Parathyroid adenoma (tissue), 2 donors: ENCODE measurements at regions not wholly inside any gene's neighbourhood (a gene's known extent, or its start where the extent isn't known, plus 50 kb on each side); places are given as distances from the start of the nearest gene placed in this dataset.

Source experiments
- H2AFZ ChIP-seq: fragments of 300-600 bp; sonication (generic); one replicate; pipeline ENCODE4 v1.7.0; 2017; ENCODE audit warnings: antibody characterized with exemption, mild to moderate bottlenecking
- H3K27ac ChIP-seq: fragments of 300-600 bp; sonication (generic); one replicate; pipeline ENCODE4 v1.7.0; 2017
- H3K27me3 ChIP-seq: fragments of 300-600 bp; sonication (generic); one replicate; pipeline ENCODE4 v1.7.0; 2017; ENCODE audit warnings: low read length; ENCODE audit not compliant: control insufficient read depth, insufficient read depth
- H3K36me3 ChIP-seq: fragments of 300-600 bp; sonication (generic); one replicate; pipeline ENCODE4 v1.7.0; 2017; ENCODE audit warnings: low read length; ENCODE audit not compliant: control insufficient read depth, insufficient read depth
- H3K4me1 ChIP-seq: fragments of 300-600 bp; sonication (generic); one replicate; pipeline ENCODE4 v1.7.0; 2017; ENCODE audit warnings: control low read depth
- H3K4me2 ChIP-seq: fragments of 300-600 bp; sonication (generic); one replicate; pipeline ENCODE4 v1.7.0; 2017; ENCODE audit warnings: low read length
- H3K4me3 ChIP-seq: fragments of 300-600 bp; sonication (generic); one replicate; pipeline ENCODE4 v1.7.0; 2017; ENCODE audit warnings: low read depth, low read length
- H3K79me2 ChIP-seq: fragments of 300-600 bp; sonication (generic); one replicate; pipeline ENCODE4 v1.7.0; 2017; ENCODE audit warnings: control low read depth
- H3K9ac ChIP-seq: fragments of 300-600 bp; sonication (generic); one replicate; pipeline ENCODE4 v1.7.0; 2017; ENCODE audit warnings: mild to moderate bottlenecking
- H3K9me3 ChIP-seq: fragments of 300-600 bp; sonication (generic); one replicate; pipeline ENCODE4 v1.7.0; 2017; ENCODE audit warnings: low read length; ENCODE audit not compliant: control insufficient read depth
- TF ChIP-seq, protein P1 (sequence below): fragments of 300-600 bp; sonication (generic); IDR thresholded peaks from one replicate; pipeline ENCODE4 v1.7.0; 2017; ENCODE audit warnings: antibody characterized with exemption, mild to moderate bottlenecking
- donor health status: primary hyperparathyroidism.

DNA sequence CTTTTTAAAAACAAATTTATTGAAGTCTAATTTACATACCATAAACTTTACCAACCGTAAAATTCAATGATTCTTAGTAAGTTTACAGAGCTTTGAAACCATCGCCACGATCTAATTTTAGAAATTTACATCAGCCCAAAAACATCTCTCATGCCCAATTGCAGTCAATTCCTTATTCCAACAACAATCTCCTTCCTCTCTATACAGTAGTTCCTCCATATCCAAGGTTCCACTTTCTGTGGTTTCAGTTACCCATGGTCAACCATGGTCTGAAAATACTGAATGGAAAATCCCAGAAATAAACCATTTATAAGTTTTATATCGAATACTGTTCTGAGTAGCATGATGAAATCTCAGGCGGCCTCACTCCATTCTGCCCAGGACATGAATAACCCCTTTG lies 183.4 kb upstream of the ADCY1 start:
- Histone ChIP-seq H3K9ac (no peak overlapping the region), H2AFZ (no peak overlapping the region), H3K79me2 (no peaks in the 10 kb centered on the region), H3K4me2 (no peak overlapping the region), H3K36me3 (no peaks in the 10 kb centered on the region), H3K9me3 (peaks cover 2% of the 10 kb centered on the region), H3K27me3 (no peaks in the 10 kb centered on the region), H3K4me1 (no peaks in the 10 kb centered on the region), H3K4me3 (no peak overlapping the region), H3K27ac (no peak overlapping the region)
- TF ChIP-seq, protein P1, sequence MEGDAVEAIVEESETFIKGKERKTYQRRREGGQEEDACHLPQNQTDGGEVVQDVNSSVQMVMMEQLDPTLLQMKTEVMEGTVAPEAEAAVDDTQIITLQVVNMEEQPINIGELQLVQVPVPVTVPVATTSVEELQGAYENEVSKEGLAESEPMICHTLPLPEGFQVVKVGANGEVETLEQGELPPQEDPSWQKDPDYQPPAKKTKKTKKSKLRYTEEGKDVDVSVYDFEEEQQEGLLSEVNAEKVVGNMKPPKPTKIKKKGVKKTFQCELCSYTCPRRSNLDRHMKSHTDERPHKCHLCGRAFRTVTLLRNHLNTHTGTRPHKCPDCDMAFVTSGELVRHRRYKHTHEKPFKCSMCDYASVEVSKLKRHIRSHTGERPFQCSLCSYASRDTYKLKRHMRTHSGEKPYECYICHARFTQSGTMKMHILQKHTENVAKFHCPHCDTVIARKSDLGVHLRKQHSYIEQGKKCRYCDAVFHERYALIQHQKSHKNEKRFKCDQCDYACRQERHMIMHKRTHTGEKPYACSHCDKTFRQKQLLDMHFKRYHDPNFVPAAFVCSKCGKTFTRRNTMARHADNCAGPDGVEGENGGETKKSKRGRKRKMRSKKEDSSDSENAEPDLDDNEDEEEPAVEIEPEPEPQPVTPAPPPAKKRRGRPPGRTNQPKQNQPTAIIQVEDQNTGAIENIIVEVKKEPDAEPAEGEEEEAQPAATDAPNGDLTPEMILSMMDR: no peak

DNA sequence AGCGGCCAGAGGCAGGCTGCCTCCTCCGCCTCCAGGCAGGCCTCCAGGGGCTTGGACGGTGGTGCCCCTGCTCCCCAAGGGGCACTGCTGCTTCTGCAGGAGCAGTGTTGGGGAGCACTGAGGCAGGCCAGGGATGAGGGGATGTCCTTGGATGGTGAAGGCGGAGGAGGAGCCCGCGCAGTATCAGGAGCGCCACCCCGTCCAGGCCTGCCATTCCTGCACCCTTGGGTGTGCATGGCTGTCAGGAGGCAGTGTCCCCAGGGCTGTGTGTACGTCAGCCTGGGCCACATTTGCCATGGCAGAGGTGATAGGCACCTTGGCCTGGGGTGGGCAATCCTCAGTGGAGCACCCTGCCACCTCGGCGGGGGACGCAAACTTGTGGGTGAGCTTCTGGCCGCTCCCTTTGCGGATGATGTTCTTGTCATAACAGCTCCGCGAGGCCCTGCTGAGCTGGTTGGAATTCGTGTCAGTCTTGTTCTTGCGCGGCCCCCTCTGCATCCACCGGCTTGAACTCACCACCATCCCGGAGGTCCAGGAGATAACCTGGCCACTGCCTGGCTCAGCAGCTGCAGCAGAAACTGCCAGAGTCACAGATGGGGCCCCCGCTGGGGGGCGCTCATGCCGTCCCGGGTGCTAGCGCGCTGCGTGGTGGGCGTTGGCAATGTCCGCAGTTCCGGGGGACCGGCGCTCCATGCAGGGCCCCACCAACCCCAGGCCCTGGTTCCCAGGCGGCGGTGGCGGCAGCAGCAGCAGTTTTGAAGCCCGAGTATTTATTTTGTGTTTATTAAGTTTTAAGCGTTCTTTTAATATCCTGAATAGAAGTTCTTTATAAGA lies 182.3 kb upstream of the ADCY1 start:
- H3K9ac ChIP-seq: no peak overlapping the region

DNA sequence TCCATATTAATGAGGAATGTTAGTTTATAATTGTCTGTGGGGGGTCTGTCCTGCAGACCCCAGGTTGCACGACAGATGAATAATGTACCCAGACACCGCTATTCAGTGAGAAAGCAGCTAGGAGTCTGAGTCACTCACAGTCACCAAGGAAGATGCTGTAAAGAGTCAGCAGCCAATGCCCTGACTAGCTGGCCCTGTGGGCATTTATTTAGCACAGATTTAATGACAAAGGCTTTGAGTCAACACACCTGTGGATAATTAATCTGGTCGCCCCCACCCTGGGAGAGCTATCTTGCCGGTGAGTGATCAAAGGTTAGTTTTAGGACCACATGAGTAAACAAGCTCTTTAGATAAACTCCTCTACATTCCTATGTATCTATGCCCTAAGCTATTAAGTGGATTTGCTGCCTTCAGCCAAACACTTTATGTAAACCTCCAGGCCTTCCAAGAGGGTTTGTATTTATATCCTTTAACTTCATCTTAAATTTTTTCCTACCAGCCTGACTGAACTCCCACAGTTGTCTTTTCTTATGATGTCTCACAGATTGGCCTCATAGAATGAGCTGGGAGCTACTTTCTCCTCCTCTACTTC lies 180.0 kb upstream of the ADCY1 start:
- Histone ChIP-seq H3K9ac (no peak overlapping the region), H3K4me2 (no peak overlapping the region), H3K9me3 (peaks cover 2% of the 10 kb centered on the region), H3K79me2 (no peaks in the 10 kb centered on the region), H3K4me3 (no peak overlapping the region), H3K4me1 (no peaks in the 10 kb centered on the region), H3K27me3 (no peaks in the 10 kb centered on the region), H3K27ac (no peak overlapping the region), H2AFZ (no peak overlapping the region), H3K36me3 (no peaks in the 10 kb centered on the region)
- TF ChIP-seq, protein P1: no peak

More for the DNA sequence above, 182.3 kb upstream of the ADCY1 start:
- Histone ChIP-seq H2AFZ (no peak overlapping the region), H3K9me3 (peaks cover 2% of the 10 kb centered on the region), H3K4me2 (no peak overlapping the region), H3K36me3 (no peaks in the 10 kb centered on the region), H3K4me1 (no peaks in the 10 kb centered on the region), H3K27me3 (no peaks in the 10 kb centered on the region), H3K4me3 (no peak overlapping the region), H3K27ac (no peak overlapping the region), H3K79me2 (no peaks in the 10 kb centered on the region)
- TF ChIP-seq, protein P1: no peak

DNA sequence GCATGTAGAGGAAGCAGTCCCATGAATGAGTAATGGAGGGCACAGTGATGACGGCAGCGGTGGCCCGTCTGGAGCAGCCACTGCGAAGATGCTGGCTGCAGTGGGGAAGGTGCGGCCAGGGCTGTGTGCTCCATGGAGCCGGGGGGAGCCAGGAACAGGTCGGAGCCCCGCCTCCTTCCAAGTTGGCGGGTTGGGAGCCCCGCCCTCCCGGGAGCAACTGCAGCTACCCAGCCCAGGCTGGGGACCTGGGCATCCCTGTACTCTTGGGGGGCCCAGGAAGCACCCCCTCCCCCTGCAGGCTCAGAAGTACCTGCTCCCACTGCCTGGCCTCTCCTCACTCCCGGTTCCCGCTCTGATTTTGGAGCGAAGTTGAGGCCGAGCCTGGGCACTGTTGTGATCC lies 175.1 kb upstream of the ADCY1 start:
- Histone ChIP-seq H3K9me3 (peaks cover under 1% of the 10 kb centered on the region), H3K9ac (no peak overlapping the region), H3K4me1 (no peaks in the 10 kb centered on the region), H3K4me3 (no peak overlapping the region), H3K27me3 (no peaks in the 10 kb centered on the region), H2AFZ (no peak overlapping the region), H3K27ac (no peak overlapping the region), H3K4me2 (no peak overlapping the region), H3K79me2 (no peaks in the 10 kb centered on the region), H3K36me3 (no peaks in the 10 kb centered on the region)
- TF ChIP-seq, protein P1: no peak
